GM12891 (cell line): ENCODE measurements at regions not wholly inside any gene's neighbourhood (a gene's known extent, or its start where the extent isn't known, plus 50 kb on each side); places are given as distances from the start of the nearest gene placed in this dataset.

Source experiments
- POLR2A ChIP-seq: IDR thresholded peaks from 2 replicates; pipeline ENCODE4 v1.6.1; 2011; ENCODE audit warnings: low read depth, low read length, control low read depth
- POLR2AphosphoS5 ChIP-seq: IDR thresholded peaks from 2 replicates; pipeline ENCODE4 v1.6.1; 2011; ENCODE audit warnings: low read depth, low read length, control low read depth
- TAF1 ChIP-seq: IDR thresholded peaks from 2 replicates; pipeline ENCODE4 v1.6.1; 2011; ENCODE audit warnings: low read depth, low read length, control low read depth

GRCh38 chr15:93173369-93173768 is 84.4 kb upstream of the RGMA start:
- no peak for TF ChIP-seq POLR2AphosphoS5
- no peak for TF ChIP-seq POLR2A
- TF ChIP-seq TAF1 = no peak
